ENCODE measurements at regions not wholly inside any gene's neighbourhood (a gene's known extent, or its start where the extent isn't known, plus 50 kb on each side); places are given as distances from the start of the nearest gene placed in this dataset.
"Not testable (repeated sequence)": the region's sequence is repeated elsewhere in the genome, so short reads cannot be mapped to it uniquely, and the experiment has no call there.

- DNase-seq, result no peak
Measured at GRCh38 chr11:29628609-29629008, 388.2 kb downstream of the KCNA4 start.

- DNase-seq, result no peak
Measured at GRCh38 chr11:29627541-29627940, 389.3 kb downstream of the KCNA4 start.

- no peak for DNase-seq
Measured at GRCh38 chr11:29623144-29623722, 393.6 kb downstream of the KCNA4 start.

- DNase-seq, result no peak
Measured at GRCh38 chr11:29616611-29617010, 400.2 kb downstream of the KCNA4 start.

DNA sequence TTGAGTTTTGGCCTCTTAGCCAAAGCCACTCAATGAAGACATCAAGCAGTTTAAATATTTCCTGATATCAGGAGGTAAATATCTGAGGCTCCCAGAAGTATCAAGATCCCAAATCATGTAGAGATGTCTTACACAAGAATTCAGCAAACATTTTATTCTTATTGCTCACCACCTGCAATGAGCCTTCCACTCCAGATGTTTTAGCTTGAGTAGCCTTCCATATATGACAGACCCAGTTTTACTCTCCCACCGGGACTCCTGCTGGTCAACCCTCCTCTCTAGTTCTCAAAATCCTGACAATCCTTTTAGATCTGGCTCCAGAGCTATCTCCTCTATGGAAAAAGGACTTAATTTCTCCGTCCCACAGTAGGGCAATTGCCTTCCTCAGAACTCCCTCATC, 404.4 kb downstream of the KCNA4 start:
- no peak for DNase-seq

DNA sequence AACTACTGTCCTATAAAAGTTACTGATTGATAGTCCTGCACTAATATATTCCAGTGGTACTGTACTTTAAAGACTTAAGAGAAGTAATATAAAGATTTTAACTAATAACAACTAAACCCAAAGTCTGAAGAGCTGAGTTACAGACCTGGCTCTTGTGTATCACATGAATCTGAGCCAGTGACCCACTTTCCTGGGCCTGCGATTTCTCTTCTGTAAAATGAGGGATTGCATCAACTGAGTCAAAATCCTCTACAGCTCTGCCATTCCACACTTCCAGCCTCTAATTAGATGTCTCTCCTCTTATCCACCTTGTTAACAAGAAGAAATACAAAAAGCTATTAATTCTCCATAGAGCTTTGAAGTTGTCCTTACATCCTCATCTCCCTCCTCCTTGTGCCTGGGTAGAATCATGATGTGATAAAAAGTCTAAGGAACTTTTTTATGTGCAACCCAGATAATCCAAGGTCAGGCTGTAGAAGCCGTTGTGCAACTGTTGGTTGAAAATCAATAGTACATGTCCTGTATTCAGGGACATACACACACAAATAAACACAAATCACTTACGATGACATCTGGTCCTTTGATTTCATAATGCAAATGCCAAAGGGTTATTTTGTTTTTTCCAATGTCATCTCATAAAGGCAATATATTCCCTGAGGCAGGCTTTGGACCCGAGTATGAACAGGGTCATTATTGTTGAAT, 410.3 kb downstream of the KCNA4 start:
- DNase-seq, result no peak

- not testable (repeated sequence) for DNase-seq
Measured at GRCh38 chr11:29600151-29600575, 416.7 kb downstream of the KCNA4 start.

GRCh38 chr11:29584342-29584741, 432.5 kb downstream of the KCNA4 start:
- DNase-seq, result no peak

- DNase-seq, result no peak
Measured at GRCh38 chr11:29578806-29579205, 438.0 kb downstream of the KCNA4 start.

DNA sequence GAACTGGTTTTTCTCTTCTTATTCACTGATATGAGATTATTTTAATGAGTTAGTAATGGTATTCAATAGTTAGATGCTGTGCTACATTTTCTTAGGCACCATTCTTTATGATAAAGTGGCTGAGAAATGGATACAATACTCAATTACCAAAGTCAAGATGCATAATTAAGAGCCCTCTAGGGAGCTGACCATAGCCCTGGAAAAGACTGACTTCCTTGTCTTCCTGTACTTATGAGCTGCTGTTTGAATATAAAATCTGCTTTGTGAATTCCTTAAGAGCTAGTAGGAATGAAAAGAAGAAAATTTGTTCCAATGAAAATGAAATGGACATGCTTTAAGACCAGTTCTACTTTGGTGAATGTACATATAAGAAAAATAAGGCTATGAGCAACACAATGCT, 452.3 kb downstream of the KCNA4 start:
- DNase-seq, result no peak

DNA sequence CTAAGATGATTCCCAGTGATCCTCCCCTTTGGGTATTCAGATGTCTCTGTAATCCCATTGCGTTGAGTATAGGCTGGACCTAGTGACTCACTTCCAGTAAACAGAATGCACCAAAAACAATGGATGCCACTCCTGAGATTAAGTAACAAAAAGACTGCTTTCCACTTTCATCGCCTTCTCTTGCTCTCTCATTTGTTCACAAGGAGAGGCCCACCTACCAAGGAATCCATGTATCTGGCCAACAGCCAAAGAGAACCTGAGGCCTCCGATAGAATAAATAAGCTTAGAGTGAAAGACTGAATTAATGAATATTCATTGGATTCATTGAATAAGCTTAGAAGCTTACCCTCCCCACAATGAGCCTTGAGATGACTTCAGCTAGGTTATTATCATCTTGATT, 454.6 kb downstream of the KCNA4 start:
- no peak for DNase-seq

GRCh38 chr11:29553990-29554389, 462.8 kb downstream of the KCNA4 start:
- DNase-seq, result no peak

DNA sequence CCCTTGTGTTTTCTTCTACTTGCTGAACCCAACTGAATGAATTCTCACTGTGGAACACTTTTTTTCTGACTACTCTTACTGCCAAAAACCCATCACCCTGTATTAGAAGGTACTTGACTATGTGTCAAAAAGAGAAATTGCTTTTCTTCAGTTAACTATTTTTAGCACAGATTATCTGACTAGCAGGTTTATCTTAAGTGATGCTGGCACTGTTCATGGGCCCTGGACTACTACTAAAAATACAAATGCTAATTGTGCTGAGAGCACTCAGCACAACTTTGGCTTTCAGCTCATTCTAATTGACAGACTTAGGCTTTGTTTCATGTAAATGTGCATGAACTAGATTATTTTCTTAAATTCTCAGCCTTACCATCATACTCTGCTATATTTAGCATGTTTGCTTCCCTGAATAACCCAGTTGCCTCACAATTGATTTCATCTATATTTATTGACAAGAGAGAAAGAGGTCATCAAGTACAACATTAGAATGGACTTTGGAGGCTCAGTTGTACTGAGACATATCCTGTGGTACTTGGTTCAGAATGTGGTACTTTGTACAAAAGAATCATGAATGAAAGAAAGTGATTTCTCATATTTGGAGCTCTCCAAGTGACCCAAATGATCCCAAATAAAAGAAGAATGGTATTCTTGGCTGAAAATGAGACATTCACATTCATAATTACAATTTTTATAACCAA, 478.3 kb downstream of the KCNA4 start:
- no peak for DNase-seq

DNA sequence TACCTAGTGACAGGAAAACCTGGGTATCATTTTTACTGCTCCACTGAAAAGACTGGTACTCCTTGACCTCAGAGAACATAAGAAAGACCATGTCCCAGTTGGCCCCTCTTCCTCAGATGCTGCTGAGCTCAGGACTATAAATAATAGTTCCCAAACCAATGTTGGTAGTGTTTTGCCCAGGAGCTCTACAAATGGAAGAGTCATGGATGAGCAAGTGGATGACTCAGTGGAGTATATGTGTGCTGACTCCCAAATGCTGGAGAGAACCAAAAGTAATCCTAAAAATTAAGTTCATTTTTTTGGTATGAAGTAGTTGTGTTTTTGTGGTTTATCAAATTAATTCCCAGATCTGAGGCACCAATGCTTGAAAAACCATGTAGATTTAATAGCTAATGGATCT, 482.0 kb downstream of the KCNA4 start:
- DNase-seq, result no peak

GRCh38 chr11:29530961-29531360, 485.9 kb downstream of the KCNA4 start:
- no peak for DNase-seq

- no peak for DNase-seq
Measured at GRCh38 chr11:29527391-29527936, 489.4 kb downstream of the KCNA4 start.

- no peak for DNase-seq
Measured at GRCh38 chr11:29518389-29519174, 498.2 kb downstream of the KCNA4 start.

DNA sequence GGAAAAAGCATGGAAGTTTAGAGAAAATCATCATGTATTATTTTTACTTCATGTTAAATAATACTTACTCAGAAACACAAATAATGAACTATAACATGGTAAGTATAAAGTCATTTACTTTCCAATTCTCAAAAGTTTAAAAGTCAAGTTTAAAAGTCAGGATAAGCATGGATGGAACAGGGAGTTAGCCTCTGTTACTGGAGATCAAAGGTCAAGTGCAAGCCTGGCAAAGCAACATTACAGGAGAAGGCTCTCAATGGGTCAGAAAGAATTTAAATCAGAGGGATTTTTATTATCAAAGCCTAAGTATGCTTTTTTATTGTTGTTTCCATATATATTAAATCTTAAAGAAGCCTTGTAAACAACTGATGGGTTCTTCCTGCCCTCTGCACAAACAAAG, 505.4 kb downstream of the KCNA4 start:
- DNase-seq, result no peak

DNA sequence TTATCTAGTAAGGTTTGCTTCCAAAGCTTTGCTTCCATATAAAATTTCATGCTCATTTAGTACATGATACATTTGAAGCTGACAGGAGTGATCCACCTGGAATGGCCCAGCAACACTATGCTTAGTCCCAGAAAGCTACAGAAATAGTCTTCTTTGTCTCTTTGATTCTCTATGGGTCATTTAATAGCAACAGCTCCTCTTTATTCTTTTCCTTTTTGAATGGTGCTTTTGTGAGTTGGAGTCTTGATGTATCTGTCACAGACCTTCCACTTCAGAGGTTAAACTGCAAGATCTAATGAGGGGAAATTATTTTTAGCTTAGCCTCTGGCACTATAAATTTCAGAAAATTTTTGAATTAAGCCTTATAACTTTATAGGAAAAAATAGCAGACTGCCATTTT, 509.5 kb downstream of the KCNA4 start:
- DNase-seq, result no peak

DNA sequence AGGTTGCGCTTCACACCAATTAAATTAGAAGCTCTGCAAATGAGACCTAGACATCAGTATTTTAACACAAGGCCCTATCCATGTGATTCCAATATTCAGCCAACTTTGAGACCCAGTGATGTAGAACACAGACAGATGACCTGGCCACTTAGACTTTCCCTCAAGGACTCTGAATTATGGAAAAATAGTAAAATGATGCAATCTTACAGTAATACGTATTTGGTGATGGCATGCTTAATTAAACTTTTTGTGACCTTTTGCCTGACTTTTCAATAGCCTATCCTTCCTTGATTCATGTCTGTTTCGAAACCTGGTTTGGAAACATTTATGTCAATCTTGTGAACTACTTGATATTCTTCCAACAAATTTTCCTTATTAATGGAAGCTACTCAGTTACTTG, 521.2 kb downstream of the KCNA4 start:
- DNase-seq, result no peak

GRCh38 chr11:29490938-29491337, 525.9 kb downstream of the KCNA4 start:
- DNase-seq, result no peak

DNA sequence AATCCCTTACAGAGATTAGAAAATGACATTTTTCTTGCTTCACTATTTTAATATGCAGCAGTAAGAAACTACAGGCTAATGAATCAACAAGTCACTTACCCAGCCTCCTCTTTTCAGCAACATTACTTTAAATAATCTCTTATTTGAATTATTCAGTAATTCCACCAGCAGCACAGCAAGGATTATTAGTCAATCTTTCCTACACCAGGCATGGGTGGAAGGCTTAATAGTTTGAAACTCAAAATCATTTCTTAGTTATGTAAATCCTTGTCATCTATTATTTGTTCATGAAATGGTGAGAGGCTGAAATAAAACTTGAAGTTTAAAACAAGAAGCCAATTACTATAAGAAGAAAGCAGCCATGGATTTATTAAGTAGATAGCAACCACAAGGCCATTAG, 530.5 kb downstream of the KCNA4 start:
- peak in 1 of 51 donors; percentile 16 for DNase-seq
